HG03175 (cell line): ENCODE measurements at regions not wholly inside any gene's neighbourhood (a gene's known extent, or its start where the extent isn't known, plus 50 kb on each side); places are given as distances from the start of the nearest gene placed in this dataset.

Experiments used
- ATAC-seq: cut with Tn5 transposase; IDR thresholded peaks from one replicate; pipeline ENCODE4 v1.9.1; 2021; ENCODE audit warnings: mild to moderate bottlenecking, moderate library complexity; ENCODE audit not compliant: unreplicated experiment

DNA sequence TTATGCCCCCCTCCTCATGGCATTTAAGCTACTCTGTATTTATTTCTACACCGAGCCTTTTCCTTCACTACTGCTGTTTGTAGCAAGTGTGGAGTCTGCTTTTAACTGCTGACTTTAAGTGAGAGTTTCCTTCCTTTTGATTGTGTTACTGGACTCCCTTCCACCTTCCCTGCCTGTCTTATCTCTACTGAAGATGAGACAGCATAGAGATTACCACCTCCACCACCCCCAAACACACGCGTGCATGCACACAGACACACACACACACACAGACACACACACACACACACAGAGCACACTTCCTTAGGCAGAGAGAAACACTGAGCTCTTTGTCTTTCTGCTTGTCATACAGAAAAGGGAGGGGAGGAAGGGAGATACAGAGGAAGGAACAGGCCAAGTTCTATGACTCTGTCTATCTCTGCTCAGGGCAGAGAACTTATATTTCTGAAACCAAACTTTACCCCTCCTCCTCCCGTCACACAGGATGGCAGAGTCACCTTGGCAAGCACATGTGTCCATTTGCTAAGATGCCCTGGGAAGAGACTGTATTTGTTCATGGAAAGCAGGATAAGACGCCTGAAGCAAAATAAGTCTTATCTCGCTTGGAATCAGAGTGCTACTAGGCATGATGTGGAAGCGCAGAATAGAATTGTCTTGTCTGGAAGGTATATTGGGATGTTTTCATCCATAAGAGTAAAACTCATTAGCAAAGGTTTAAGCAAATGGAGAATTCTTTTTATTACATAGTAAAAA, 81.8 kb upstream of the CAV2 start:
- ATAC-seq, result no peak

DNA sequence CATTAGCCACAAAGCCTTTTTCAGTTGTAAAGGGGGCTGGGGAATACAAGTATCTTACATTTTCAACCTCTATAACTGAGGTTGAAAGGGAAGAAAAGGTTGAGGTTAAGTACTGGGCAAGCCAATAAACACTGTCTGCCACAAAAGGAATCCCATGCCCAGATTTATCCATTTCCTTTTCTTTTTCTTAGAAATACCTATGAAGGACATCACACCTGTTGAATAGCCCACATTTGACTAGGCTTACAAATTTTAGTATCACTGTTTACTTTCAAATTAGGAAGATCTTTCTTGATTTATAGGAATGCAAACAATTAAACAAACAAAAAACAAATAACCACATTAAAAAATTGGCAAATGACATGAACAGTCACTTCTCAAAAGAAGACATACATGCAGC, 81.0 kb upstream of the CAV2 start:
- ATAC-seq, result no peak

DNA sequence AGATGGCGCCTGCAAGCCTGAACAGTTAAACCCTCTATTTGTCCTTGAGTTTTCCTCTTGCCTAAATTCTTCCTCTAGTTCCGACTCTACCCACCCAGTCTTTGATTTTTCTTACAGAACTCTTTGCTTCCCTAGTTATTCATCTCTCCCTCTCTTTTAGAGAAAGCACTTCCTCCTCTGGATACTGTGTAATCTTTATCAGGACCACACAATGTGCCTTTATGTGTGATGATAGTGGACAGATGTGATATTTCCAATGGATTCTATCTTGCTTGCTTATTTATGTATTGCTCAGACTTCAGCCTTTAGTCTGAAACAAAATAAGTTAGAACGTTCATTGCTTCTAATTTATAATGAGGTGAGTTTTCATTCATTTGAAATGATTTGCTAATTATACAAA, 79.5 kb upstream of the CAV2 start:
- no peak for ATAC-seq

DNA sequence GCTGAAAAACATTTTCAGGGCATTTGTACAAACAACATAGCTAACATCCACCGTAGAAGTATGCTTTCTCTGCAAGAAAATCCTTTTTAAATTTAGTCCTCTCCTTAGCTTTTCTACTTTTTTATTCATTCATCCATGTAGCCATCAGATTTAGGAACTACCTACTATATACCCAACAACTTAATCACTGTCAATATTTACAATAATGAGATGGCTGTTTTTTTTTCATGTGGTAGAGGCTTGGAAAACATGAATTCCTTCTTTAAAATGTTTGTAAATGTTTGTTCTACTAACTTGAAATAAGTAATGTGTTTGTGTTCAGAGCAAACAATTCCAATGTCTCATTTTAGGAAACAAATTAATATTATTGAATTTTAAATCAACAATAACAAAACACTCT, 78.2 kb upstream of the CAV2 start:
- no peak for ATAC-seq

DNA sequence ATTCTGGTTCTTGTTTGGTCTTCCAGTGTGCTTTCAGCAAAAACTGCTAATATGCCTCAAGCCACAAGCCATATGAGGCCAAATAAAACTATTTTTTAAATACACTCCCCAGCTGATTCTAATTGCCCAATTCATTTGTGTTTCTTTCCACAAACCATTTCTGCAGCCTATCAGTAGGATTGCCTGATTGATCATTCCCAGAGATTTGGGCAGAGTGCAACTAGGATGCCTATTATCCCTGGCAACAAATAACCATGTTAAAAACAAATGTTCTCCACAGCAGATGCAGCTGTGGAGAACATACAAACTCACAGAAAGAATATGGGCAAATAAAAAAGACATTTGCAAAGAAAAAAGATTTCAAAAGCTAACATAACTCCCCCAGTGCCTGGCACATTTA, 76.9 kb upstream of the CAV2 start:
- ATAC-seq, result no peak

DNA sequence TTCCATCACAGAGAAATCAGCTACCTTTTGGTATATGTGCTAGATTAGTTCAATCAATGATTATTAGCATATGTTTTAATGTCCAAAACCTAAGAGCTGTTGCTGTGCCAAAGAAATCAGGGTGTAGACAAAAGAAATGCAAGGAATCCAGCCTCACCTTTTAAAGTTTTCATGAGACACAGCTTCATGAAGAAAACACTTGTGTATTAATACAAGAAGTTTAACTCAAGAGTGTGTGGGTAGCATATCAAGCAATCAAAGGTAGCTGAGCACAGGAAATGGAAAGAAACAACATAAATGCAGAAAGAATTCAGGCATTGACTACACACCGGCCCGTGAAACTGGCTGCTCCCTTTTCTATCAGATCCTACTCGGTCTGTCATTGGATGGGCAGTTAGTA, 76.0 kb upstream of the CAV2 start:
- no peak for ATAC-seq

DNA sequence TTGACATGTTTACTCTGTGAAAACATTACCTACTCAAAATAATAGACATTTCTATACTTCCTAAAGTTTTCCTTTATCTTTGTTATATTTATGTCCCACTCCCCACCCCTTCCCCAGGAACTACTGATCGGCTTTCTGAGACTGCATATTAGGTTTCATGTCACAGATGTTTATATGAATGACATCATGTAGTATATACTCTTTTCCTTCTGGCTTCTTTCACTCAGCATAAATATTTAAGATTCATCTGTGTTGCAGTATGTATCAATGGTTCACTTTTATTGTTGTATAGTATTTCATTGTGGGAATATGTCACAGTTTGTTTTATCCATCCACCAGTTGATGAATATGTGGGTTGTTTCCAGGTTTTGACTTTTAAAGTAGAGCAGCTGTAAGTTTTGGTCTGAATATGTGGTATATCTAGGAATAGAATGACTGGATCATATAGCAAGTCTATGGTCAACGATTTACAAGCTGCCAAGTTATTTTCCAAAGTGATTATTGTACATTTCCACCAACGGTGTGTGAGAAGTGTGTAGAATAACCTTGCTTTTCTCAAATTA, 73.8 kb upstream of the CAV2 start:
- ATAC-seq, result no peak

DNA sequence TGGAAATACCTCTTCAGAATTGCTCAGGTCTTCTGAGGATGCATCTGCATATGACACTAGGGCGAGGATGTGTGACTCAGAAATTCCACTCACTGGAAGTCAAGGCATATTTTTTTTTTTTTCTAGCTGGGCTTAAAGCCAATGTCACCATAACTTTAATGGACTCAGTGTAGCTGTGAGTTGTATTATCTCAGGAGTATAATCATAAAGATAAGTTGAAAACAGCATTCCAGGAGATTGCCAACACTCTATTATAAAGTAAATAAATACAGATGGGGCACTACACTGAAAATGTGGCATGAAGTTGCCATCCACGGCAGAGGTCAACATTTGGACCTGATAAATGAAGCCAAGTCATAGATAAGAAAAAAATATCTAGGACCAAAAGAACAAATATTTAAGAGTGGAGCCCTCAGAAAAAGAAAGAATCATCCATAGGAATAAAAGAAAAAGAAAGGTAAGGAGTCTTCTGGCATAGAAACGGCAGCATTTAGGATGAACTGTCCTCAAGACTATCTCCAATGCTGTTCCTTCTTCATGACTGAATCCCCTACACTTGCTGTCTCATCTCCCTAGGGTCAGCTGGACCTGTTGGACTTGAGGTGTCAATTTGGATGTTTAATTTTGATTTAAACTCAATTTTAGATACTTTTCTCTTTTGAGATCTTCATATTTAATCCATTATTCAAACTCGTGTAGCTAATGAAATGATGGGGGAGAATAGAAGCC, 72.9 kb upstream of the CAV2 start:
- ATAC-seq, result no peak

DNA sequence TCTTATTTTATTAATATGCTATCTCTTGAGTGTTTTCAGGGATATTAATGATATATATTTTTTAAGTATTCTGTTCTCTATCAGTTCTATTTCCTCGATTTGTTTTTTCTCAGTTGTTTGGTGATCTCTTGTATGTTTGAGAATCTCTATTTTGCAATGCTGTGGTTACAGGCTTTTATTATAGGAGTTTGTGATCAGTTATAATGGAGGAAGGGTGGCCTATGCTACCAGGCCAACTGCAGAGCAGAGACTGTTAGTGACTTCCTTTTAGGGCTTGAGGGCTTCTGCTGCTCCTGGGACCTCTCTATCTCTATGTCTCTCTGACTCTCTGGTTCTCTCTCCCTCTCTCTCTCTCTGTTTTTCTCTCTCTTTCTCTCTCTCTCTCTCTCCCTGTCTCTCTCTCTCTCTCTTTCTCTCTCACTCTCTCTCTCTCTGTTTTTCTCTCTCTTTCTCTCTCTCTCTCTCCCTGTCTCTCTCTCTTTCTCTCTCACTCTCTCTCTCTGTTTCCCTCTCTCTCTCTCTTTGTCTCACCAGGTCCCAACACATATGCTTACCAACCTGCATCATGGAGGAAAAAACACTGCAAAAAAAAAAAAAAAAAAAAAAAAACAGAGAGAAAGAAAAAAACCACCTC, 69.4 kb upstream of the CAV2 start:
- no peak for ATAC-seq

DNA sequence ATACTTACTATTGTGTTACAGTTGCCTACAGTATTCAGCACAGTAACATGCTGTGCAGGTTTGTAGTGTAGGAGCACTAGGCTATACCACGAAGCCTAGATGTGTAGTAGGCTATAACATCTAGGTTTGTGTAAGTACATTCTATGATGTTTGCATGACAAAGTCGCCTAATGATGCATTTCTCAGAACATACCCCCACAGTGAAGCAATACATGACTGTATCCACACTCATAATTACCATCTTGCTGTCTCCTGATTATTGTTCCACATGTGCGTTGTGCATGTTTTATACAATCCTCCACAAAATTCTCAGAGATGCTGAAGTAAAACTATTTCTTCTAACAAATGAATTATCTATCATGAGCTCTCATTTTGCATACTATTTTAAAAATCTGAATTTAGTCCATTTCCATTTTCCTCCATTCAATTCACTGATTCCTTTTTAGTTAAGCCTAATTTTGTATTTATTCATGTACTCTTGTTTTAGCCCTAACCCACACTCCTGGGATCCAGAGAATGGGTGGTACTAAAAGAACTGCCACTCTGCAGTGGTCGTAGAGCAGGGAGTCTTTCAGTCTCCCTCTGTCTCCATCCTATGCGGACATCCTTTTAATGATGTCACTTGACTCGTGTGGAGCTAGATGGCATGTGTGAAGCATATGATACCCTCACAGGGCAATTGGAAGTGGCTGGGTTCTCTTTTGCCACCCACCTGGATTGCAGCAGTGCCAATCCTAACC, 67.6 kb upstream of the CAV2 start:
- ATAC-seq, result no peak

DNA sequence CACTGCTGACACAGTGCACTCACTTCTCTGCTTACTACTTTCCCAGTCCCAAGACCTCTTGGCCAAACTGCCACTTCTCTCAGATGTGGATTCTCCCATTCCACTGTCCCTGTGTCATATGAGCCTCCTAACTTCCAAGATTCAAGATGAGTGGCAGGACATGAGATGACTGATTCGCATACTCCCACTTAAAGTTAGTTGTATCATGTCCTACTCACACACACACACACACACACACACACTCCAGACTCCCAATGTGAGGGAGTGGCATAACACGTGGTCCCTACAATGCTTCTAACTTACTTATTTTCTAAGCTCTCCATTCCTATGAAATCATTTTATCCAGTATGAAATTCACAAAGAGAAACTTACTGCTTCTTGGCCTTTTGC, 67.0 kb upstream of the CAV2 start:
- no peak for ATAC-seq

DNA sequence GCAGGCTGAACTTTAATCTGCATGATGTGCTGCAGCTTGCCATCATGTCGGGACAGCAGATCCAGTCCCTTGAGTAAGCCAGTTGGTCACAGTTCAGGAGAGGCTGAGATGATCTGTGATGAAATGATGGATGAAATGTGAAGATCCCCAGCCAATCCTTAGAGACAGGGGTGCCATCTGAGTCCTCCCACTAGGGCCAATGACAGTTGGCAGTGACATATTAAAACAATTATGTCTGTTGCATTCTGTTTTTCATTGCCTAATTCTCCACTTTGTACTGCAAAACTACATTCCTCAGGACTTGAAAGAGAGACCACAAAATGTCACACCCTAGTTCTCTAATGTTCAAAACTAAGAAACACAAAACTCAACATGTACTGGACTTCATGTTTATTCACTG, 66.3 kb upstream of the CAV2 start:
- ATAC-seq, result no peak

DNA sequence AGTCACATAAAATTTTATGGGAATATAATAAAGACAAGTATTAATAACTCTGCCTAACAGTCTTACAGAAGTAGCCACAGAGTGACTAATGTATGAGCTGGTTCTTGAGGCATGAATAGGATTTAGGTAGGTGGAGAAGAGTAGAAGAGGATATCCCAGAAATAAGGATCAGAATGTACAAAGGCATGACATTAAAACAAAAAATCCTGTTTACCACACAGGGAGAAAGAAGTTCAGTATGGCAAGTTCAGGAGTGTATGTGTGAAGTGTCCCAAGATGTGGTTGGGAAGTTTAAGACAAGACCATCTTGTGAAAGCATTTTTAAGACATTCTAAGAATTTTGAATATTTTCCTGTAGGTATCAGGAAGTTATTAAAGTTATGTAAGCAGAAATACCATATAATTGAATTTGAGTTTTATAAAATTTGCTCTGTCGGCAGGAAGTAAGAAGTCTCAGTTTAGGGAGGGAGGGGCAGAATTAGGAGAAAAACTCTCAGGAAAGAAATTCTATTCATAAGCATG, 64.7 kb upstream of the CAV2 start:
- no peak for ATAC-seq

DNA sequence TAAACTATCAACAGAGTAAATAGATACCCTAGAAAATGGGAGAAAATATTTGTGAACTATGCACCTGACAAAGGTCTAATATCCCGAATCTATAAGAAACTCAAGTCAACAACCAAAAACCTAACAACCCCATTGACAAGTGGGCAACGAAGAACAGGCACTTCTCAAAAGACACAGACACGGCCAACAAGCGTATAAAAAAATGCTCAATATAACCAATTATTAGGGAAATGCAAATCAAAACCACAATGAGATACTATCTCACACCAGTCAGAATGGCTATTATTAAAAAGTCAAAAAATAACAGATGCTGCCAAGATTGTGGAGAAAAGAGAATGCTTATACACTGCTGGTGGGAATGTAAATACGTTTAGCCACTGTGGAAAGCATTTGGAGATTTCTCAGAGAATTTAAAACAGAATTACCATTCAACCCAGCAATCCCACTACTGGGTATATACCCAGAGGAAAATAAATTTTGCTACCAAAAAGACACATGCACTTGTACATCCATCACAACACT, 63.2 kb upstream of the CAV2 start:
- ATAC-seq, result no peak

DNA sequence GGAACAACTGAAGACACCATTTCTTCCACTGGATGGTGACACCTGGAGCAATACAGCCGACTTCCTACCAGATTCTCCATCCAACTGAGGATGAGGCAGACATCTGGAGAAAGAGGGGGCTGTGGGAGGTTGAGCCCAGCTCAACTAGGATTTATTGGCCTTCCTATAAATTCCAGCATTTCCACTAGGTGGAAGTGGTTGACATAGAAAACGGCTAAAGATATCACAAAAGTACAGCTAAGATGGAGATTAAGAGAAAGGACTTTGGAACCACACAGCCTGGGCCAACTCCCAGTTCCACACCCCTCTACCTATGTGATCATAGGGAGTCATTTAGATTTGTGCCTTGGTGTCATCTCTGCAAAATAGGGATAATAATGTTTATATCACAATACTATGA, 61.3 kb upstream of the CAV2 start:
- no peak for ATAC-seq

DNA sequence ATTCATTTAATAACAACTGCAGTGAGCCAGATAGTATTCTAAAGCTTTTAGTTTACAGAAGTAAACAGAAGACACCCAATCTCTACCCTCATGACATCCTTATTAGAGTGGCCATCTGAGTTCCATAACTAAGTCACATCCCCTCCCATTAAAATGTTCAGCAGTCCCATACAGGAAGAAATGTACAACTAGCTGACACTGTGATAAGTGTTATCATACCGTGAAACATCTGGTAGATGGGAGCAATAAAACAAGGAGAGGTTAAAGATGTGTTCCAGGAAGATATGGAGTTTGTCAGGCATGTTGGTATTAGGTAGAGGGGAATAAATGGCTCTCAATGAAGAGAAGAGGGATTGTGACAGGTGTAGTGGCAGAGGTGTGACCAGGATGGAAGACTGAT, 60.5 kb upstream of the CAV2 start:
- no peak for ATAC-seq

DNA sequence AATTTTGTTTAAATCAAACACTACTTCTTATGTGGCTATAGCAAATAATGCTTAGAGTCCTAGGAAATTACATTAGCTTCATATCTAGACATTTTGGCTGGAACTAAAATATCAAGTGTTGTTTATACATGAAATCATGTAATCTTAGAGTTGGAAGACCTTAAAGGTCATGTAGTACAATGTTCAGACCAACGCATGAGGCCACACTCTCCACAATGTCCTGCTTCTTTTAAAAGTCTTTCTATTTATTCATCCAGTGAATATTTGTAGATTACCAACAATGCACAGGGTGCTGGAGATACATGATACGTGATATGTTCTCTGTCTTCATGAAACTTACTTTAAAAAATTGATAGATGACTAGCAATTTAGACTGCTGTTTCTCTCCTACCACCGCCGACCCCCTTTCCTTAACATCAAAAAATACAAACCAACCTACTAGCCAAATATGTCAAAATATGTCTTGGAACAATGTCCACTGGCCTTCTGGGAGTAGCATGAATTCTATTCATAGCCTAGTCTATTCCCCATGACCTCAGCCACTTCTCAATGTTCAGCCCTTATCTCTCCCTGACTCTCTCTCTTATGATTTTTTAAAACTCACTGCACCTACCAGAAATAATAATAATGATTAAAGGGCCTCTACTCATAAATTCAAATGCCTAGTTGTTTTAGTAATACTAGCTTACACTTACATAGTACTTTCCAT, 59.5 kb upstream of the CAV2 start:
- no peak for ATAC-seq

DNA sequence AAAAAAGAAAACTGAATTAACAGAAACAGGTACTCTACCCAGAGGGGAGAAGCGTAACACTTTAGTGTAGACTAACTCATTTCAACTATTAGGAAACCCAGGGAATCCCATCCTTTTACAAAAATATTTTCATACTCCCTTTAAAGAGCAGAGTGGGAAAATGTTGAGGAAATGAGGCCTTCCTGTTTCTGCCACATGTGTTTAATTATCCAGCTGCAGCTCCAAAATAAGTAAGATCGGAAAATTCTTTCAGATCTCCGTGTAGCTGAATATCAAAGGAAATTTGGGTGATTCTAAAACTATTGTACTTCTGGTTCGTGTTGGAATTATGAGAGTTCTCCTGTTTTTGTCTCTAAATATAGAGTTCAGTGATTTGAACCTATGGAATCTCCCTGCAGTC, 58.0 kb upstream of the CAV2 start:
- ATAC-seq, result no peak

DNA sequence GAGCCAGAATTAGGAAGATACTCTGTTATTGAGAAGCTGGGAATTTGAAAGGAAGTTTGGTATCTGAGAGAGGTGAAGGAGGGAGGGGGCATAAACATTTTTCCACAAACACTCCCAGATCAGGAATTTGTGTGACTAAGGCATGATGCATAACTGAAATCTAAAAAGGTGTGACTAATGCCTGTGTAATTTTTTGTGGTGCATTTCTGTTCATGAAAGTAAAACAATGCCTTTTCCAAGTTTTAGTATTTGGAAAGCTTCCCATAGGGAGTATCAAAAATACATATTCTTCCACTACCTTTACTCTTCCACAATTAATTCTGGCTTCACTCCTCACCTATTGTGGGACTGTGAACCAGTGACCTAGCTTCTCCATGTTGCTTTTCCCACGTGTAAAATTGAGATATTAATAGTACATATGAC, 56.4 kb upstream of the CAV2 start:
- no peak for ATAC-seq

DNA sequence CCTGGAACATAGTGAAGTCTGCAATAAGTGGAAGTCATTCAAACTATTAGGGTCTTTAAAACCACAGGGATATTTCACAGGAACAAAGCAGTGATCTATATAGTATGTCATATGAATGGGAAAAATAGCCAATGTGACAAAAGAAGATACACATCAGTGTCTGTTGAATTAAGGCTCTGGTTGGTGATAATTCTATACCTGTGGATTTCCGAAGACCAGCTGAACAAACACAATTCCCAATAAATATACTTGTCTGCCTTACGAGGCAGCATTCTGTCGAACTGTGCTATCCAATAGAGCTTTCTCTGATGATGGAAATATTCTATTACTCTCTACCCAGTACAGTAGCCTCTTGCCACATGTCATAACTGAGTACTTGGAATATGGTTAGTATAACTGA, 55.9 kb upstream of the CAV2 start:
- ATAC-seq, result no peak
